AG09309 (cell line): ENCODE measurements at regions not wholly inside any gene's neighbourhood (a gene's known extent, or its start where the extent isn't known, plus 50 kb on each side); places are given as distances from the start of the nearest gene placed in this dataset.

Experiments used
- DNase-seq: peaks from one replicate; pipeline ENCODE4 v3.0.0-alpha.2; 2010; ENCODE audit warnings: low read depth
- H3K4me3 ChIP-seq: 2 replicates; pipeline ENCODE4 v1.5.1; 2011; ENCODE audit warnings: mild to moderate bottlenecking, low read depth, low read length, moderate library complexity; ENCODE audit not compliant: control insufficient read depth
- TF ChIP-seq, protein P1 (sequence below): IDR thresholded peaks from 2 replicates; pipeline ENCODE4 v1.5.1; 2011; ENCODE audit warnings: mild to moderate bottlenecking, low read depth, low read length, inconsistent platforms; ENCODE audit not compliant: insufficient read depth, control insufficient read depth; ENCODE audit errors: missing control alignments

DNA sequence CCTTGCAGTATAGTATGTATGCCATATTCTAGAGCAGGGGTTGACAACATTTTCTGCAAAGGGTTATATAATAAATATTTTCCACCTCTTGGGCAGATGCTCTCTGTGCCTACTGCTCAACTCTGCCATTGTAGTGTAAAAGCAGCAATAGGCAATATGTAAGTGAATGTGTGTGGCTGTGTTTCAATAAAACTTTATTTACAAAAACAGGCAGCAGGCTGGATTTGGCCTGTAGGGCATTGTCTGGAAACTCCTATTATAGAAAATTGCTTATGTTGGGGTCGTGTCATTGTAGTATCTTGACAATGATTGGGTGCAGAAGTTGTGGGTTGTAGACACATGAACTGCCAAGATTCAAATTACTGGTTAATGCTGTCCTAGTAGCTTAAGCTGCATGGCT is 153.6 kb upstream of the CNTN3 start:
- no peak for DNase-seq
- H3K4me3 ChIP-seq, result no peak overlapping the region
- TF ChIP-seq, protein P1, sequence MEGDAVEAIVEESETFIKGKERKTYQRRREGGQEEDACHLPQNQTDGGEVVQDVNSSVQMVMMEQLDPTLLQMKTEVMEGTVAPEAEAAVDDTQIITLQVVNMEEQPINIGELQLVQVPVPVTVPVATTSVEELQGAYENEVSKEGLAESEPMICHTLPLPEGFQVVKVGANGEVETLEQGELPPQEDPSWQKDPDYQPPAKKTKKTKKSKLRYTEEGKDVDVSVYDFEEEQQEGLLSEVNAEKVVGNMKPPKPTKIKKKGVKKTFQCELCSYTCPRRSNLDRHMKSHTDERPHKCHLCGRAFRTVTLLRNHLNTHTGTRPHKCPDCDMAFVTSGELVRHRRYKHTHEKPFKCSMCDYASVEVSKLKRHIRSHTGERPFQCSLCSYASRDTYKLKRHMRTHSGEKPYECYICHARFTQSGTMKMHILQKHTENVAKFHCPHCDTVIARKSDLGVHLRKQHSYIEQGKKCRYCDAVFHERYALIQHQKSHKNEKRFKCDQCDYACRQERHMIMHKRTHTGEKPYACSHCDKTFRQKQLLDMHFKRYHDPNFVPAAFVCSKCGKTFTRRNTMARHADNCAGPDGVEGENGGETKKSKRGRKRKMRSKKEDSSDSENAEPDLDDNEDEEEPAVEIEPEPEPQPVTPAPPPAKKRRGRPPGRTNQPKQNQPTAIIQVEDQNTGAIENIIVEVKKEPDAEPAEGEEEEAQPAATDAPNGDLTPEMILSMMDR, result no peak

GRCh38 chr3:74766405-74766804 is 151.9 kb upstream of the CNTN3 start:
- DNase-seq, result no peak
- TF ChIP-seq, protein P1, result no peak
- H3K4me3 ChIP-seq, result no peak overlapping the region

- TF ChIP-seq, protein P1, result no peak
- H3K4me3 ChIP-seq, result no peak overlapping the region
- DNase-seq, result no peak
Observed at GRCh38 chr3:74763830-74764229, 149.4 kb upstream of the CNTN3 start.

DNA sequence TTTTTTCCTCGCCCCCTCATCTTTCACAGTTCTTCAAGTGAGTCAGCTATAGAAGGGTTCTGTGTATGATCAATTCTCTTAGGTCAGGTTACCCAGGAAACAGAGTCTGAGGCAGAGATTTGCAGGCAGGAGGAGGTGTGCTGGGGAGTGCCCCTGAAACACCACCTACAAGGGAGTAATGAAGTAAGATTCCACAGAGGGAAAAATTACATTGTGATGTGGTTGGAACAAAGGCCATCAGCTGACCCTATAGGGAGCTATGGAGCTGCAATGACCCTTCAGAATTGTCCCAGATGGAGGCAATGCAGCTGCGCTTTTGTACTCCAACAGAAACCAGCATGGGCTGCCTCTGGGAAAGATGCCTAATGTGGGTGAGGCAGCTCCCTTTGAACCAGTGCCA is 142.2 kb upstream of the CNTN3 start:
- TF ChIP-seq, protein P1, result no peak
- H3K4me3 ChIP-seq, result no peak overlapping the region
- no peak for DNase-seq

DNA sequence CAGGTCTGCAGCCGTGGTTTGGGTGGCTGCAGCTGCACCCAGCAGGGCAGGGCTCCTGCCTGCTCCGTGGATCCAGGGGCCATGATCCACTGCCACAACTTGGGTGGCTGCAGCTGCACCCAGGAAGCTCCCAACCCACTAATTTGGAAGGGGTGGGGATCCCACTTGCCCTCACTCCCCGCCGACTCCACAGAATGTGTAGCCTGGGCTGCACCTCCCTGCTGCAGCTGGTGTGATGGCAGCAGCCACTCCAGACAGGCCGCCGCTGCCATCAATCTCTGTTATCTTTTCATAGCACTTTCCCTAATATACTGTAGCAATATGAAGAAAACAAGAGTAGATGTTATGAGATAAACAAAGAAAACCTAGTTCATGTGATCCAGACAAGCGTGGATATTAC is 137.8 kb upstream of the CNTN3 start:
- H3K4me3 ChIP-seq, result no peak overlapping the region
- no peak for DNase-seq
- TF ChIP-seq, protein P1, result no peak

- no peak overlapping the region for H3K4me3 ChIP-seq
- TF ChIP-seq, protein P1, result no peak
- DNase-seq, result no peak
Observed at GRCh38 chr3:74751775-74752174, 137.3 kb upstream of the CNTN3 start.

DNA sequence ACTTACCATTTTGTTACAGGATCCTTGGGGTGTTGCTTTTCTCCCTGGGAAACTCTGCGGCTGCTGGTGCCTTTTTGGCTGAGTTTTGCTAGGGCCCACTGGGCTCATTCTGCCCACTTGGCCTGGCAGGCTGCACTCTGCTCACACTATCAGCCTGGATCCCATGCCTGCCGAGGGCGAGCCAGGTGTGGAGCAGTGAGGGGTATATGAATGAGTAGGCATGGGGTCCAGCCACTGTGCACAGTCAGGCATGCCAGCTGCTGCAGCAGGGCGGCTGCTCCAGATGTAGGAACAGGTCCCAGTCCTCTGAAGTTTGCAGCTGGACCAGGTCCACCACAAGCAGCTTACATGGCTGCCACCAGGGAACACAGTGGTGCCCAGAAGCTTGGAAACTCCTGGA is 136.4 kb upstream of the CNTN3 start:
- H3K4me3 ChIP-seq, result no peak overlapping the region
- TF ChIP-seq, protein P1, result no peak

More for the DNA sequence above, 136.4 kb upstream of the CNTN3 start:
- no peak for DNase-seq
